A673 (cell line): ENCODE measurements at regions not wholly inside any gene's neighbourhood (a gene's known extent, or its start where the extent isn't known, plus 50 kb on each side); places are given as distances from the start of the nearest gene placed in this dataset.

Experiments
- BruUV-seq: library from RNA; stranded (reverse); fragments of 400-500 nt; replicated peaks from 2 replicates; lab custom pipeline; 2021; lab: Mats Ljungman, UMichigan
- CTCF ChIA-PET: fragments of 300-600 bp; sonication (Branson Sonifier 250); formaldehyde crosslinking; loops from one replicate; lab custom pipeline; 2022; ENCODE audit warnings: antibody characterized with exemption; lab: Charles Lee
- POLR2A ChIA-PET: fragments of 300-600 bp; sonication (Branson Sonifier 250); formaldehyde crosslinking; loops from one replicate; lab custom pipeline; 2022; ENCODE audit warnings: antibody characterized with exemption; ENCODE audit not compliant: low non-redundant PET; lab: Charles Lee
- DNase-seq: peaks from one replicate; pipeline ENCODE4 v3.0.0-alpha.2; 2015; ENCODE audit warnings: low spot score
- H3K27ac ChIP-seq: fragments of 200-600 bp; sonication (generic); 2 replicates; pipeline ENCODE4 v1.5.1; 2016; ENCODE audit warnings: mixed run types, low read depth, mild to moderate bottlenecking, mixed read lengths, antibody characterized with exemption, low read length; ENCODE audit not compliant: poor library complexity, severe bottlenecking
- H3K27me3 ChIP-seq: fragments of 200-600 bp; sonication (generic); replicated peaks from 2 replicates; pipeline ENCODE4 v1.6.1; 2017; ENCODE audit warnings: mixed run types, low read depth, mild to moderate bottlenecking, mixed read lengths, antibody characterized with exemption, low read length; ENCODE audit not compliant: insufficient read depth, poor library complexity
- H3K36me3 ChIP-seq: fragments of 200-600 bp; sonication (generic); 2 replicates; pipeline ENCODE4 v1.6.1; 2016; ENCODE audit warnings: mixed run types, mild to moderate bottlenecking, mixed read lengths, antibody characterized with exemption, low read length; ENCODE audit not compliant: insufficient read depth, poor library complexity, severe bottlenecking
- H3K4me1 ChIP-seq: fragments of 200-600 bp; sonication (generic); 2 replicates; pipeline ENCODE4 v1.6.1; 2017; ENCODE audit warnings: mixed run types, mild to moderate bottlenecking, mixed read lengths, antibody characterized with exemption, low read length; ENCODE audit not compliant: insufficient read depth, poor library complexity, severe bottlenecking
- H3K4me3 ChIP-seq: fragments of 200-600 bp; sonication (generic); 2 replicates; pipeline ENCODE4 v1.5.1; 2016; ENCODE audit warnings: low read depth, mixed run types, mild to moderate bottlenecking, mixed read lengths, low read length; ENCODE audit not compliant: poor library complexity, severe bottlenecking
- H3K9me3 ChIP-seq: fragments of 200-600 bp; sonication (generic); 2 replicates; pipeline ENCODE4 v1.6.1; 2016; ENCODE audit warnings: mixed run types, low read depth, mild to moderate bottlenecking, mixed read lengths, antibody characterized with exemption, low read length; ENCODE audit not compliant: poor library complexity, severe bottlenecking
- EZH2 ChIP-seq: fragments of 200-600 bp; sonication (generic); IDR thresholded peaks from 2 replicates; pipeline ENCODE4 v1.6.1; 2017; ENCODE audit warnings: borderline replicate concordance, low read depth, mild to moderate bottlenecking, mixed read lengths, antibody characterized with exemption, low read length; ENCODE audit not compliant: poor library complexity, severe bottlenecking
- intact Hi-C: fragments of 100-400 bp; cut with micrococcal nuclease; formaldehyde crosslinking; loops from one replicate; pipeline ENCODE4 v1.10.0; 2022; ENCODE audit not compliant: unreplicated experiment
- TF ChIP-seq, protein P1 (sequence below): fragments of 300-800, 200-600 bp; sonication (generic); conservative IDR thresholded peaks from 2 replicates; pipeline ENCODE4 v1.5.1; 2017; ENCODE audit warnings: low read depth, mild to moderate bottlenecking, antibody characterized with exemption, low read length, moderate library complexity, mixed read lengths

DNA sequence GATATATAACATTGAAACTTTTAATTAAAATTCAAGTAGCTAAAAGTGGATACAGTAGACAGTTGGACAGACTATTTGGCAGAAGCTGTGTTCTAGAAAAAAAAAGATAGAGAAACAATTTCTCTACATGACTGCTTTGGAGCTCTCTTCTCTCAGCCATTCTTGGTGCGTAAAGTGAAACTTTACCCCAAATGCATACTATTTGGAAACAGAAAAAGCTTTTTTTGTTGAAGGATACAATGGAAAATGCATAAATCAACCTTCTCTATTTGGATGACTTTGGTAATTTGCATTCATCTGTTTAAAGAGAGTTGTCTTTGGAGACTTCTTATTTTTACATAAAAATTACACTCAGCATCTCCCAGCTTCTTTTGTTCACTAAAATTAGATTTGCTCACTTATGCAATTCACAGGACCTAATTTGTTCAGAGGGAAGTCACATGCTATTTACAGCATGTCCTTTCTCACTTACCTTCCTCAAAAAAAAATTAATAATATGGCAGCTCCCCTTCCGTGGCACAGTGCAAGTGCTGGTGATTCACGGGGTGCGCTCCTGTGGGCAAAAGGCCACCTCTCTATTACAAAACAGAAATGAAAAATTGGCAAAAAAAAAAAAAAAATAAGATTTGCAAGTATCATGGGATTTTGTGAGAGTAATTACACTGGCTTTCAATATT, 498.9 kb downstream of the RERGL start:
- Histone ChIP-seq H3K27me3 (no peaks in the 10 kb centered on the region), H3K9me3 (no peaks in the 10 kb centered on the region), H3K36me3 (no peaks in the 10 kb centered on the region), H3K27ac (peak overlapping the region; percentile 84), H3K4me1 (peaks cover 49% of the 10 kb centered on the region), H3K4me3 (no peak overlapping the region)
- no peak for TF ChIP-seq EZH2
- TF ChIP-seq, protein P1, sequence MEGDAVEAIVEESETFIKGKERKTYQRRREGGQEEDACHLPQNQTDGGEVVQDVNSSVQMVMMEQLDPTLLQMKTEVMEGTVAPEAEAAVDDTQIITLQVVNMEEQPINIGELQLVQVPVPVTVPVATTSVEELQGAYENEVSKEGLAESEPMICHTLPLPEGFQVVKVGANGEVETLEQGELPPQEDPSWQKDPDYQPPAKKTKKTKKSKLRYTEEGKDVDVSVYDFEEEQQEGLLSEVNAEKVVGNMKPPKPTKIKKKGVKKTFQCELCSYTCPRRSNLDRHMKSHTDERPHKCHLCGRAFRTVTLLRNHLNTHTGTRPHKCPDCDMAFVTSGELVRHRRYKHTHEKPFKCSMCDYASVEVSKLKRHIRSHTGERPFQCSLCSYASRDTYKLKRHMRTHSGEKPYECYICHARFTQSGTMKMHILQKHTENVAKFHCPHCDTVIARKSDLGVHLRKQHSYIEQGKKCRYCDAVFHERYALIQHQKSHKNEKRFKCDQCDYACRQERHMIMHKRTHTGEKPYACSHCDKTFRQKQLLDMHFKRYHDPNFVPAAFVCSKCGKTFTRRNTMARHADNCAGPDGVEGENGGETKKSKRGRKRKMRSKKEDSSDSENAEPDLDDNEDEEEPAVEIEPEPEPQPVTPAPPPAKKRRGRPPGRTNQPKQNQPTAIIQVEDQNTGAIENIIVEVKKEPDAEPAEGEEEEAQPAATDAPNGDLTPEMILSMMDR, result no peak
- ChIA-PET POLR2A (interaction anchor here (0.5 to 1.0 kb wide), 3 partner anchors 12 to 220 kb away, joined by 3 to 5 read pairs (median 4); no protein-coding TSS in a partner anchor), CTCF (interaction anchor here (0.6 to 1.4 kb wide), 3 partner anchors 11 to 1215 kb away, joined by 3 to 5 read pairs (median 5); no protein-coding TSS in a partner anchor)
- intact Hi-C loops, result no loop called here
- no TSS peak for BruUV-seq
- DNase-seq, result peak; percentile 60

DNA sequence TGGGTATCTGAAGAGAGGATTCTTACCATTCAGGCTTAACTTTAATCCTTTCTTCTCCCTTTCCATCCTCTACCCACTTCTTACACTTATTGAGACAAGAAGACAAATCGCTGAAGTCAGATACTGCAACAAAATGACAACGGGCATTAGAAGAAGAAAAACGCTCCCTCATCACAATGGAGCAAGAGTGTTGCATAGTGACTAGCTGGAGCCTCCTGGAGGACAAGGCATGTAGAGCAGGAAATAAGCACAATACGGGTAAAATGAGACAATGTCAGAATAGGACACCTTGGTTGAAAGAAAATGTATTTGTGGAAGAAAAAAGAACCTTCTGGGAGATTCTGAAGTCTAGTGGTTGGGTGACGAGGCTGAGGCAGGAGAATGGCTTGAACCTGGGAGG, 501.0 kb downstream of the RERGL start:
- Histone ChIP-seq H3K4me1 (peaks cover 49% of the 10 kb centered on the region), H3K27ac (peak overlapping the region; percentile 84), H3K36me3 (peaks cover 11% of the 10 kb centered on the region), H3K4me3 (peak overlapping the region; percentile 39), H3K9me3 (no peaks in the 10 kb centered on the region), H3K27me3 (no peaks in the 10 kb centered on the region)
- POLR2A ChIA-PET, result interaction anchor here (1.2 kb wide), 1 partner anchor 216 kb away, joined by 4 read pairs; no protein-coding TSS in a partner anchor
- no TSS peak for BruUV-seq
- DNase-seq, result peak; percentile 90
- CTCF ChIA-PET, result interaction anchor here (0.7 kb wide), 1 partner anchor 217 kb away, joined by 3 read pairs; no protein-coding TSS in a partner anchor
- TF ChIP-seq, protein P1, result peak; percentile 81
- TF ChIP-seq EZH2, result no peak
- intact Hi-C loops, result loop anchor here (2.0 to 5.0 kb wide), 3 partner anchors 218 to 862 kb away; no protein-coding TSS in a partner anchor

DNA sequence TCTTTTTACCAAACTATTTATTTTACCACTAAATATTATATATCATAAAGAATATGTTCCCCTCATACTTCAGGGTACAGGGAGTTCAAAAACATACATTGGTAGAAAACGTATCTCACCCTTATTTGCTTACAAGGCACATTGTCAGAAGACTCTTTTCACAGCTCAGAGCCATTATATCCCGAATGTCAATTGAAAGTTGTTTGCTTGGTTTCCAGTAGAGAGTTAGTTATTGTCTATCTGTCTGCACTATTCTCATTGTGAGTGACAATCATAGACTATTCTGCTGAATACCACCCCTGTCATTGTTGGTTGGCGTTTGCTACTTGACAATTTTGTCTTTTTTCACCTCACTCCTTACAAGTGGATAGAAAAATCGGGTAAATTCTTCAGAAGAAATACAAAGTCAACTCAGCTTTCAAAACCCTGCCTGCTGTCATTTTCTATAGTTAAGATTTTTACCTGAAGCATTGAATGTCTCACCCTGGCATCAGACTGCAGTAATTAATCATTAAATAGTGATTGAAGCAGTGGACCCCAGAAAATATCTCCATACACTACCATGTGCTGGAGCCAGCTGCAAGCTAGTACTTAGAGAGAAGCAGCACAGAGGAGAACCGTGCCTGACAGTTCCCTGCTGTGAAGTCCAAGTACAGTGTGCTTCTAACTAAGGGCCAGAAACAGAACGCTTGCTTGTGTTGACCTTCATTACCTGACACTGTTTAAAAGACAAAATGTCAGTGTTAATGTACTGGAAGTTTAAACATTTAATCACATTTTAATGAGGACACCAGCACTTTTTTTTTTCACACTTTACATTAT, 510.6 kb downstream of the RERGL start:
- Histone ChIP-seq H3K4me1 (peaks cover 34% of the 10 kb centered on the region), H3K4me3 (no peak overlapping the region), H3K36me3 (peaks cover 16% of the 10 kb centered on the region), H3K27me3 (no peaks in the 10 kb centered on the region), H3K9me3 (no peaks in the 10 kb centered on the region), H3K27ac (no peak overlapping the region)
- BruUV-seq, result no TSS peak
- intact Hi-C loops, result no loop called here
- ChIA-PET CTCF (no interaction called here), POLR2A (interaction anchor here (0.5 kb wide), 1 partner anchor 12 kb away, joined by 5 read pairs; no protein-coding TSS in a partner anchor)
- TF ChIP-seq EZH2, result no peak
- TF ChIP-seq, protein P1, result no peak
- no peak for DNase-seq
